ENCODE measurements at regions not wholly inside any gene's neighbourhood (a gene's known extent, or its start where the extent isn't known, plus 50 kb on each side); places are given as distances from the start of the nearest gene placed in this dataset.

- intact Hi-C loops (cut with micrococcal nuclease) (no loop called here), in situ Hi-C loops (cut with MboI) (no loop called here)
- POLR2A ChIA-PET = no interaction called here
- no peak overlapping the region for H3K4me2 ChIP-seq (ENCODE audit: insufficient read depth, low read length)
- no peak overlapping the region for H3K4me3 ChIP-seq
- no peak for FAIRE-seq
- no peaks in the 10 kb centered on the region for H4K20me1 ChIP-seq (replicated peaks; ENCODE audit: control insufficient read depth, insufficient read depth, low read length)
- no TSS peak for BruUV-seq (replicated peaks)
- H3K4me1 ChIP-seq (replicated peaks in 1 of 2; ENCODE audit: control insufficient read depth in 2 of 2, insufficient read depth in 2 of 2, low read length in 2 of 2) = no peaks in the 10 kb centered on the region
- no peak overlapping the region for H3K27ac ChIP-seq (ENCODE audit: extremely low read depth, low read depth, low read length)
- DNase-seq (ENCODE audit: extremely low read depth in 1 of 4, low spot score in 3 of 4) = no peak
- H3K9me3 ChIP-seq (replicated peaks; ENCODE audit: control insufficient read depth, insufficient read depth, low read depth, low read length) = no peaks in the 10 kb centered on the region
- H2AFZ ChIP-seq (ENCODE audit: low read depth, low read length) = no peak overlapping the region
- no peak for ATAC-seq
- H3K9me1 ChIP-seq (ENCODE audit: control insufficient read depth, insufficient read depth, low read length) = no peaks in the 10 kb centered on the region
- H3K27me3 ChIP-seq (ENCODE audit: control insufficient read depth in 2 of 2, insufficient read depth in 2 of 2, low read length in 2 of 2) = no peaks in the 10 kb centered on the region
- H3K36me3 ChIP-seq (ENCODE audit: control insufficient read depth, insufficient read depth, low read length) = no peaks in the 10 kb centered on the region
- no peak overlapping the region for H3K9ac ChIP-seq (ENCODE audit: insufficient read depth in 1 of 2, low read depth in 2 of 2, low read length in 2 of 2)
- 0% methylated on average over 5 of the region's 5 CpGs for WGBS (ENCODE audit: insufficient coverage, low coverage, missing lambda C conversion rate)
- no peaks in the 10 kb centered on the region for H3K79me2 ChIP-seq (ENCODE audit: control insufficient read depth, insufficient read depth, low read length)
- CTCF ChIA-PET (ENCODE audit: low intra/inter-chr PET ratio) = no interaction called here
- TF ChIP-seq POLR3G (IDR thresholded peaks at IDR 0.05; ENCODE audit: extremely low read depth, insufficient read length, insufficient replicate concordance) (no peak), ZNF140 (CRISPR knock-in tag; IDR thresholded peaks at IDR 0.05) (no peak), BRF1 (IDR thresholded peaks at IDR 0.05; ENCODE audit: borderline replicate concordance, extremely low read depth, insufficient read length) (no peak), TAF9B (IDR thresholded peaks at IDR 0.05; ENCODE audit: partially characterized antibody) (no peak), MYBL2 (IDR thresholded peaks at IDR 0.05; ENCODE audit: low read depth) (no peak), MYBL2 (CRISPR knock-in tag; IDR thresholded peaks at IDR 0.05; ENCODE audit: borderline replicate concordance) (no peak), CBFA2T2 (conservative IDR thresholded peaks at IDR 0.05) (no peak), ZZZ3 (IDR thresholded peaks at IDR 0.05) (no peak), NKRF (IDR thresholded peaks at IDR 0.05; ENCODE audit: borderline replicate concordance) (no peak), CBX5 (IDR thresholded peaks at IDR 0.05; ENCODE audit: borderline replicate concordance, low read depth) (no peak), RNF219 (CRISPR knock-in tag; IDR thresholded peaks at IDR 0.05) (no peak), KAT7 (CRISPR knock-in tag; IDR thresholded peaks at IDR 0.05; ENCODE audit: borderline replicate concordance) (no peak)
- TF ChIP-seq, protein P1, sequence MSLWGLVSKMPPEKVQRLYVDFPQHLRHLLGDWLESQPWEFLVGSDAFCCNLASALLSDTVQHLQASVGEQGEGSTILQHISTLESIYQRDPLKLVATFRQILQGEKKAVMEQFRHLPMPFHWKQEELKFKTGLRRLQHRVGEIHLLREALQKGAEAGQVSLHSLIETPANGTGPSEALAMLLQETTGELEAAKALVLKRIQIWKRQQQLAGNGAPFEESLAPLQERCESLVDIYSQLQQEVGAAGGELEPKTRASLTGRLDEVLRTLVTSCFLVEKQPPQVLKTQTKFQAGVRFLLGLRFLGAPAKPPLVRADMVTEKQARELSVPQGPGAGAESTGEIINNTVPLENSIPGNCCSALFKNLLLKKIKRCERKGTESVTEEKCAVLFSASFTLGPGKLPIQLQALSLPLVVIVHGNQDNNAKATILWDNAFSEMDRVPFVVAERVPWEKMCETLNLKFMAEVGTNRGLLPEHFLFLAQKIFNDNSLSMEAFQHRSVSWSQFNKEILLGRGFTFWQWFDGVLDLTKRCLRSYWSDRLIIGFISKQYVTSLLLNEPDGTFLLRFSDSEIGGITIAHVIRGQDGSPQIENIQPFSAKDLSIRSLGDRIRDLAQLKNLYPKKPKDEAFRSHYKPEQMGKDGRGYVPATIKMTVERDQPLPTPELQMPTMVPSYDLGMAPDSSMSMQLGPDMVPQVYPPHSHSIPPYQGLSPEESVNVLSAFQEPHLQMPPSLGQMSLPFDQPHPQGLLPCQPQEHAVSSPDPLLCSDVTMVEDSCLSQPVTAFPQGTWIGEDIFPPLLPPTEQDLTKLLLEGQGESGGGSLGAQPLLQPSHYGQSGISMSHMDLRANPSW (CRISPR knock-in tag; IDR thresholded peaks at IDR 0.05) = no peak
- TF ChIP-seq, protein P2, sequence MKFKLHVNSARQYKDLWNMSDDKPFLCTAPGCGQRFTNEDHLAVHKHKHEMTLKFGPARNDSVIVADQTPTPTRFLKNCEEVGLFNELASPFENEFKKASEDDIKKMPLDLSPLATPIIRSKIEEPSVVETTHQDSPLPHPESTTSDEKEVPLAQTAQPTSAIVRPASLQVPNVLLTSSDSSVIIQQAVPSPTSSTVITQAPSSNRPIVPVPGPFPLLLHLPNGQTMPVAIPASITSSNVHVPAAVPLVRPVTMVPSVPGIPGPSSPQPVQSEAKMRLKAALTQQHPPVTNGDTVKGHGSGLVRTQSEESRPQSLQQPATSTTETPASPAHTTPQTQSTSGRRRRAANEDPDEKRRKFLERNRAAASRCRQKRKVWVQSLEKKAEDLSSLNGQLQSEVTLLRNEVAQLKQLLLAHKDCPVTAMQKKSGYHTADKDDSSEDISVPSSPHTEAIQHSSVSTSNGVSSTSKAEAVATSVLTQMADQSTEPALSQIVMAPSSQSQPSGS (CRISPR knock-in tag; IDR thresholded peaks at IDR 0.05) = no peak
- TF ChIP-seq, protein P3, sequence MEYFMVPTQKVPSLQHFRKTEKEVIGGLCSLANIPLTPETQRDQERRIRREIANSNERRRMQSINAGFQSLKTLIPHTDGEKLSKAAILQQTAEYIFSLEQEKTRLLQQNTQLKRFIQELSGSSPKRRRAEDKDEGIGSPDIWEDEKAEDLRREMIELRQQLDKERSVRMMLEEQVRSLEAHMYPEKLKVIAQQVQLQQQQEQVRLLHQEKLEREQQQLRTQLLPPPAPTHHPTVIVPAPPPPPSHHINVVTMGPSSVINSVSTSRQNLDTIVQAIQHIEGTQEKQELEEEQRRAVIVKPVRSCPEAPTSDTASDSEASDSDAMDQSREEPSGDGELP (CRISPR knock-in tag; IDR thresholded peaks at IDR 0.05; ENCODE audit: borderline replicate concordance) = no peak
Measured at GRCh38 chr3:116930786-116931185, 221.2 kb downstream of the TUSC7 start.

All from K562 (cell line).